Stomach (tissue), 4 donors: ENCODE measurements at regions not wholly inside any gene's neighbourhood (a gene's known extent, or its start where the extent isn't known, plus 50 kb on each side); places are given as distances from the start of the nearest gene placed in this dataset.

Source experiments
- EP300 ChIP-seq: sonication (generic); formaldehyde crosslinking; IDR thresholded peaks from one replicate; pipeline ENCODE4 v1.6.1; 2017; ENCODE audit warnings: antibody characterized with exemption
- POLR2A ChIP-seq, 4 donors: fragments of 450-650 bp; IDR thresholded peaks; one replicate each; pipeline ENCODE4 v1.6.1; 2016; ENCODE audit warnings: antibody characterized with exemption in 4 of 4, control low read depth in 2 of 4, mild to moderate bottlenecking in 1 of 4, moderate library complexity in 1 of 4
- POLR2AphosphoS5 ChIP-seq, 3 donors: sonication (generic); formaldehyde crosslinking; IDR thresholded peaks; one replicate each; pipeline ENCODE4 v1.6.1; 2016; ENCODE audit warnings: antibody characterized with exemption in 3 of 3
- TF ChIP-seq, protein P1 (sequence below), 7 experiments: fragments of 450-650 bp in 4 of 7; fragments of 200-600 bp in 3 of 7; sonication (generic) in 3 of 7; IDR thresholded peaks; one replicate each; pipeline ENCODE4 v1.5.1; 2016 to 2019; ENCODE audit warnings: antibody characterized with exemption in 7 of 7, control low read depth in 2 of 7, mild to moderate bottlenecking in 1 of 7

DNA sequence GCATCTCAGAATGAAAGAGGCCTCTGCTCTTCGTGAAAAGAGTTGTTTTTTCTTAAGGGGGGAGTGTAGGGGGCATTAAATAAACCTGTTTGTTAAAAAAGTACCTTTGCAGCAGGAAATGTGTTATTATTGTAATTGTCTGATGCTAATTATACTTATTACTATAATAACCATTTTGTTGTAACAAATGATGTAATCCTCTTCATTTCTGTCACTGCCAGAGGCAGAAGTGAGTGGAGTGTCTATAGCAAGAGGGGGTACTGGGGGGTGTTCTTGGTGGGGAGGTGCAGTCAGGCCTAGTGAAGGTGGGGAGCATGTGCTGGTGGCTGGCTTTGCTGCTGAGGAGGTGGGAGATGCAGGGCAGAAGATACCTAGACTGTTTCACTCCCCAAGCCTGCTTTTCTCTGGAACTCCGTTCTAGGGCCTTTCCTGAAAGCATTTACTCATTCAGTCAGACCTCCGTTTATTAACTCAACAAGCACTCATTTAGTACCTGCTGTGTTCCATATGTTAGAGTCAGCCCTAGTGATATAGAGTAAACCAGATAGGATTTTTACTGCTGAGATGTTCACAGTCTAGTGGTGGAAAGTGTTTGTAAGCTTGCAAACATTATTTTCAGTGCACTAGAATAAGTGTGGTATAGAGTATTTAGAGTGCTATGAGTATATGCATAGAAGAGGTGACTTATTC lies 77.5 kb upstream of the CISTR start:
- no peak for TF ChIP-seq POLR2A (IDR thresholded peaks at IDR 0.05)
- no peak for TF ChIP-seq EP300
- TF ChIP-seq, protein P1, sequence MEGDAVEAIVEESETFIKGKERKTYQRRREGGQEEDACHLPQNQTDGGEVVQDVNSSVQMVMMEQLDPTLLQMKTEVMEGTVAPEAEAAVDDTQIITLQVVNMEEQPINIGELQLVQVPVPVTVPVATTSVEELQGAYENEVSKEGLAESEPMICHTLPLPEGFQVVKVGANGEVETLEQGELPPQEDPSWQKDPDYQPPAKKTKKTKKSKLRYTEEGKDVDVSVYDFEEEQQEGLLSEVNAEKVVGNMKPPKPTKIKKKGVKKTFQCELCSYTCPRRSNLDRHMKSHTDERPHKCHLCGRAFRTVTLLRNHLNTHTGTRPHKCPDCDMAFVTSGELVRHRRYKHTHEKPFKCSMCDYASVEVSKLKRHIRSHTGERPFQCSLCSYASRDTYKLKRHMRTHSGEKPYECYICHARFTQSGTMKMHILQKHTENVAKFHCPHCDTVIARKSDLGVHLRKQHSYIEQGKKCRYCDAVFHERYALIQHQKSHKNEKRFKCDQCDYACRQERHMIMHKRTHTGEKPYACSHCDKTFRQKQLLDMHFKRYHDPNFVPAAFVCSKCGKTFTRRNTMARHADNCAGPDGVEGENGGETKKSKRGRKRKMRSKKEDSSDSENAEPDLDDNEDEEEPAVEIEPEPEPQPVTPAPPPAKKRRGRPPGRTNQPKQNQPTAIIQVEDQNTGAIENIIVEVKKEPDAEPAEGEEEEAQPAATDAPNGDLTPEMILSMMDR (IDR thresholded peaks at IDR 0.05) = no peak
- no peak for TF ChIP-seq POLR2AphosphoS5 (IDR thresholded peaks at IDR 0.05)
